ENCODE measurements at regions not wholly inside any gene's neighbourhood (a gene's known extent, or its start where the extent isn't known, plus 50 kb on each side); places are given as distances from the start of the nearest gene placed in this dataset.

DNA sequence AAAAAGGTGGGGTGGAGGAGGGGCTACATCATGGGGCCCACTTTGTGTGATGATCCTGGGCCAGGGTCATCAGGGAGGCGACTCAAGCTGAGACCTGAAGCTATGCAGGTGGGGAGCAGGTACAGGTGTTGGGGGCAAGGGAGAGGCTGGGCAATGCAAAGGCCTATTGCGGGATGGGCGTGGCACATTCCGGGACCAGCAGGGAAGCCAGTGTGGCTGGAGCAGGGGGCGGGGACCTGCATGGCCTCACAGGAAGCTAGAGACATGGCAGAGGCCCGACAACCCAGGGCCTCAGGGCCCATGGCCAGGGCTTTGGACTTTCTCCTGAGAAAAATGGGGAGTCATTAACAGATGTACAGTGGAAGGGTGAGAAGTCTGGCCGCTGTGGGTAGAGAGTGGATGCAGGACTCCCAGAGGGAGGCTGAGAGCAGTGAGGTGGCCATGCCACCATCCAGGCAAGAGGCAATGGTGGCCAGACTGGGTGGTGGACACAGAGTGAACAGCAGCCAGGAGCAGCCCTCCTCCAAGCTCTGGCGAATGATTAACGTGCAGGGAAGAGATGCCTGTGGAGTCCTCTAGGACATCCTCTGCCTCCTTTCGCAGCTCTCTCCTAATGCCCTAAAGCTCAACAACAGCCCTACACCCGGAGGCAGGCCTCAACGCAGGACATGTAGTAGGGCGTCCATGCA is 122.6 kb upstream of the ATP2B2 start:
- TF ChIP-seq, protein P1, sequence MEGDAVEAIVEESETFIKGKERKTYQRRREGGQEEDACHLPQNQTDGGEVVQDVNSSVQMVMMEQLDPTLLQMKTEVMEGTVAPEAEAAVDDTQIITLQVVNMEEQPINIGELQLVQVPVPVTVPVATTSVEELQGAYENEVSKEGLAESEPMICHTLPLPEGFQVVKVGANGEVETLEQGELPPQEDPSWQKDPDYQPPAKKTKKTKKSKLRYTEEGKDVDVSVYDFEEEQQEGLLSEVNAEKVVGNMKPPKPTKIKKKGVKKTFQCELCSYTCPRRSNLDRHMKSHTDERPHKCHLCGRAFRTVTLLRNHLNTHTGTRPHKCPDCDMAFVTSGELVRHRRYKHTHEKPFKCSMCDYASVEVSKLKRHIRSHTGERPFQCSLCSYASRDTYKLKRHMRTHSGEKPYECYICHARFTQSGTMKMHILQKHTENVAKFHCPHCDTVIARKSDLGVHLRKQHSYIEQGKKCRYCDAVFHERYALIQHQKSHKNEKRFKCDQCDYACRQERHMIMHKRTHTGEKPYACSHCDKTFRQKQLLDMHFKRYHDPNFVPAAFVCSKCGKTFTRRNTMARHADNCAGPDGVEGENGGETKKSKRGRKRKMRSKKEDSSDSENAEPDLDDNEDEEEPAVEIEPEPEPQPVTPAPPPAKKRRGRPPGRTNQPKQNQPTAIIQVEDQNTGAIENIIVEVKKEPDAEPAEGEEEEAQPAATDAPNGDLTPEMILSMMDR (IDR thresholded peaks at IDR 0.05): no peak
- TF ChIP-seq POLR2A (IDR thresholded peaks at IDR 0.05): no peak

All from Peyer's patch (tissue), 4 donors.